Natural killer cell (primary cell): ENCODE measurements at regions not wholly inside any gene's neighbourhood (a gene's known extent, or its start where the extent isn't known, plus 50 kb on each side); places are given as distances from the start of the nearest gene placed in this dataset.
A peak's percentile ranks its signal among the peaks of the same experiment; 100 is the strongest.

Source experiments
- ATAC-seq, 3 donors: fragments of 150-1000 bp in 2 of 3; fragments of 200-7000 bp in 1 of 3; cut with Tn5 transposase; 1 replicate in 1 of 3; 2 replicates in 2 of 3; pipeline ENCODE4 v1.10.0; 2021; ENCODE audit warnings: mild to moderate bottlenecking in 2 of 3, moderate library complexity in 2 of 3
- DNase-seq, 2 donors: peaks; one replicate each; pipeline versions ENCODE4 v3.0.0 to v3.0.0-alpha.2; 2013 to 2021; ENCODE audit warnings: mixed read lengths in 1 of 2
- H3K27ac ChIP-seq: one replicate; pipeline ENCODE4 v1.5.1; 2013; ENCODE audit warnings: mild to moderate bottlenecking, low read length
- H3K27me3 ChIP-seq: one replicate; pipeline ENCODE4 v1.6.1; 2013; ENCODE audit warnings: low read length; ENCODE audit not compliant: control insufficient read depth, insufficient read depth
- H3K36me3 ChIP-seq: one replicate; pipeline ENCODE4 v1.6.1; 2013; ENCODE audit warnings: low read length; ENCODE audit not compliant: control insufficient read depth, insufficient read depth
- H3K4me1 ChIP-seq: one replicate; pipeline ENCODE4 v1.6.1; 2013; ENCODE audit warnings: low read length; ENCODE audit not compliant: control insufficient read depth, insufficient read depth
- H3K4me3 ChIP-seq: one replicate; pipeline ENCODE4 v1.5.1; 2013; ENCODE audit warnings: low read length
- H3K9me3 ChIP-seq: one replicate; pipeline ENCODE4 v1.6.1; 2013; ENCODE audit warnings: low read length; ENCODE audit not compliant: control insufficient read depth, insufficient read depth
- H3K27ac Mint-ChIP-seq, 2 donors: one replicate each; pipeline ENCODE4 v1.8.0; 2022; ENCODE audit warnings: mild to moderate bottlenecking in 2 of 2, mixed read lengths in 2 of 2, moderate library complexity in 1 of 2
- H3K27me3 Mint-ChIP-seq, 2 donors: one replicate each; pipeline ENCODE4 v1.8.0; 2022; ENCODE audit warnings: low read depth in 2 of 2, mixed read lengths in 2 of 2
- H3K36me3 Mint-ChIP-seq: one replicate; pipeline ENCODE4 v1.8.0; 2022; ENCODE audit warnings: mixed read lengths
- H3K4me1 Mint-ChIP-seq, 2 donors: one replicate each; pipeline ENCODE4 v1.8.0; 2022; ENCODE audit warnings: mixed read lengths in 2 of 2
- H3K4me3 Mint-ChIP-seq: one replicate; pipeline ENCODE4 v1.8.0; 2022; ENCODE audit warnings: mild to moderate bottlenecking, moderate library complexity, mixed read lengths
- H3K9me3 Mint-ChIP-seq, 2 donors: one replicate each; pipeline ENCODE4 v1.8.0; 2022; ENCODE audit warnings: mixed read lengths in 2 of 2
- WGBS: methylation state at CpG from one replicate; pipeline ENCODE4 v1.1.7; 2013; ENCODE audit warnings: missing lambda C conversion rate; ENCODE audit not compliant: insufficient coverage; 5-methylcytosine and 5-hydroxymethylcytosine counted together
- intact Hi-C: fragments of 100-400 bp; cut with micrococcal nuclease; formaldehyde crosslinking; loops from one replicate; pipeline ENCODE4 v1.14.2; 2022
- TF ChIP-seq, protein P1 (sequence below): fragments of 200-600 bp; IDR thresholded peaks from one replicate; pipeline ENCODE4 v1.8.0; 2022; ENCODE audit warnings: antibody characterized with exemption

DNA sequence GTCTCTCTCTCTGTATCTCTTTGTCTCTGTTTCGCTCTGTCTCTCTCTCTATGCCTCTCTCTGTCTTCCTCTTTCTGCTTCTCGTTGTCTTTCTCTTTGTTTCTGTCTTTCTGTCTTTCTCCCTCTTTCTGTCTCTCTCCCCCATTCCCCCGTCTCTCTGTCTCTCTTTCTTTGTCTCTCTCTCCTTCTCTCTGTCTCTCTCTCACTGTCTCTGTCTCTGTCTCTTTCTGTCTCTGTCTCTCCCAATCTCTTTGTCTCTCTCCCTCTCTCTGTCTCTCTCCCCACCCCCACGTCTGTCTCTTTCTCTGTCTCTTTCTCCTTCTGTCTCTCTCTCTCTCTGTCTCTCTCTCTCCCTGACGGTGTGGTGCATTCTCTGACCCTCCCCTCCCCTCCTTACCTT, 71.9 kb upstream of the ZNF516 start:
- DNase-seq (no peak), ATAC-seq (no peak)
- Mint-ChIP-seq H3K27me3 (peaks cover 8 to 15% of the 10 kb centered on the region in 2 donors), H3K4me1 (peaks cover 9 to 13% of the 10 kb centered on the region in 2 donors), H3K27ac (no peak overlapping the region), H3K4me3 (no peak overlapping the region), H3K9me3 (no peaks in the 10 kb centered on the region), H3K36me3 (no peaks in the 10 kb centered on the region)
- TF ChIP-seq, protein P1, sequence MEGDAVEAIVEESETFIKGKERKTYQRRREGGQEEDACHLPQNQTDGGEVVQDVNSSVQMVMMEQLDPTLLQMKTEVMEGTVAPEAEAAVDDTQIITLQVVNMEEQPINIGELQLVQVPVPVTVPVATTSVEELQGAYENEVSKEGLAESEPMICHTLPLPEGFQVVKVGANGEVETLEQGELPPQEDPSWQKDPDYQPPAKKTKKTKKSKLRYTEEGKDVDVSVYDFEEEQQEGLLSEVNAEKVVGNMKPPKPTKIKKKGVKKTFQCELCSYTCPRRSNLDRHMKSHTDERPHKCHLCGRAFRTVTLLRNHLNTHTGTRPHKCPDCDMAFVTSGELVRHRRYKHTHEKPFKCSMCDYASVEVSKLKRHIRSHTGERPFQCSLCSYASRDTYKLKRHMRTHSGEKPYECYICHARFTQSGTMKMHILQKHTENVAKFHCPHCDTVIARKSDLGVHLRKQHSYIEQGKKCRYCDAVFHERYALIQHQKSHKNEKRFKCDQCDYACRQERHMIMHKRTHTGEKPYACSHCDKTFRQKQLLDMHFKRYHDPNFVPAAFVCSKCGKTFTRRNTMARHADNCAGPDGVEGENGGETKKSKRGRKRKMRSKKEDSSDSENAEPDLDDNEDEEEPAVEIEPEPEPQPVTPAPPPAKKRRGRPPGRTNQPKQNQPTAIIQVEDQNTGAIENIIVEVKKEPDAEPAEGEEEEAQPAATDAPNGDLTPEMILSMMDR, result no peak
- Histone ChIP-seq H3K9me3 (no peaks in the 10 kb centered on the region), H3K4me1 (peaks cover 6% of the 10 kb centered on the region), H3K4me3 (no peak overlapping the region), H3K36me3 (no peaks in the 10 kb centered on the region), H3K27me3 (no peaks in the 10 kb centered on the region), H3K27ac (no peak overlapping the region)
- WGBS, result 80% methylated on average over 5 of the region's 5 CpGs
- intact Hi-C loops, result loop anchor here (10.0 kb wide), 1 partner anchor 718 kb away; no protein-coding TSS in a partner anchor

DNA sequence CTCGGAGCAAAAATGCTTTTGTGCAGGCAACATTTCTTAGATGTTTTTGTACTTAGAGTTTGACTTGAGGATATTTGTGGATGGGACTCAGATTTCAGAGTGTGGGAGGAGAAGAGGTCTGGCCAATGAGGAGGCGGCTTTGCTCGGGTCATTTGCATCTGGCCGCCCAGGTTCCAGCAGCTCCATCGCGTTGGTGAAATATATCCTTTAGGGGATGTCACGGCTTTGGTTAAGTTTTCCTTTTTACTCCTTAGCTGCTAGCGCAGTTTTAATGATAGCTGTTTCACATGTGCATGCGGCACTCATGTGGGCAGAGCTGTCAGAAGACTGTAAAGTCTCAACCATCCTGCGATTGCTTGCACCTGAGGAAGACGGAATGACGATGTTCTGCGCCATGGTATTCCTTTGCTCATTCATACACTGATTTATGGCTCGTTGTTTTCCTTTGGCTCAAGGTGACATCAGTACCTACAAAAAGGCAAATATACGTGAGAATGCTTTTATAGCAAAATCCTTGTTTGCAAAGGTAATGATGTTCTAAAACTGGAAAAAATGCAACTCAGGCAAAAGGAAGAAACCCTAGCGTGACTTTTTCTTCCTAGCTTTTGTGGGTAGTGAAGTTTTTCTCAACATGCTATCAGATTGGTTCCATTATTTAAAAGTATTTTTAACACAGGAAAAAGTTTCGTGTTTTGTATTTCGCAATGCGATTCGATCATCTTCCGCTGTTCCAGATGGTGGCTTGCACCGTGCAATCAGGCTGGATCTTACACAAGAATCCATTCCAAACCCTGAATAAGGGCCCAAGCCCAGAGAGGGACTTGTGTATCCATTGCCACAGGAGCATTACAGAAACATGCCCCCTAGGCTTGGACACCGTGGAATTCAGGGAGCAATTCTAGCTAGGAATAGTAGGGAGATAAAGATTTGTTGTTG, 70.5 kb upstream of the ZNF516 start:
- ATAC-seq (peak; percentile 36 to 78 (median 59)), DNase-seq (peak in 1 of 2 donors; percentile 5)
- intact Hi-C loops, result loop anchor here (10.0 kb wide), 1 partner anchor 719 kb away; no protein-coding TSS in a partner anchor
- Histone ChIP-seq H3K9me3 (no peaks in the 10 kb centered on the region), H3K27ac (peak overlapping the region; percentile 38), H3K36me3 (no peaks in the 10 kb centered on the region), H3K27me3 (no peaks in the 10 kb centered on the region), H3K4me3 (no peak overlapping the region), H3K4me1 (peaks cover 6% of the 10 kb centered on the region)
- TF ChIP-seq, protein P1, result no peak
- Mint-ChIP-seq H3K27ac (no peak overlapping the region), H3K27me3 (peaks cover 8 to 15% of the 10 kb centered on the region in 2 donors), H3K36me3 (no peaks in the 10 kb centered on the region), H3K9me3 (no peaks in the 10 kb centered on the region), H3K4me3 (peak overlapping the region; percentile 28), H3K4me1 (peaks cover 9 to 13% of the 10 kb centered on the region in 2 donors)
- WGBS, result 35% methylated on average over 23 of the region's 23 CpGs

DNA sequence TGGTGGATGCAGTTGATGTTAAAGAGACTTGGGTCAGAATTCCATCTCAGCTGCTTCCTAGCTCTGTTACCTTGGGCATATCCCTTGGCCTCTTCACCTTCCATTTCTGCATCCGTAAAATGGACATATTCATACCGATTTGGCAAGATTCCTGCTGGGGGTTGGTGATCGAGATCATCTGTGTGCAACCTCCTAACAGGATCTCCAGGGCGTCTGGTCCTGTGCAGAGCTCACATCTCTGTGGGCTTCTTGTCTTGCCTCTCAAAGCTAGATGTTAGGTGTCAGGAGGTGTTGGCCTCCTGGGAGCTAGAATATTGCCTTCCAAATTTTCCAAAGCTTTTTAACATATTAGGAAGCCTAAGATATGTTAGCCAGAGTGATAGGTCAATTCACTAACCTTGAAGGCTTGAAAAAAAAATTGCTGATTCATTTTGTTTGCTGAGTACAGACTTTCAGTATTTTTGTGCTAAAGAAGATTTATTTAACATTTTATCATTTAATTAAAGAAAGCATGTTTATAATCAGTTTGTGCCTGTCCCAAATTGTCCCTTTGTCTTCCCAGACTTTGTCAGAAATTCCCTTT, 69.7 kb upstream of the ZNF516 start:
- no peak overlapping the region for H3K27ac Mint-ChIP-seq
- TF ChIP-seq, protein P1, result no peak
- H3K4me3 ChIP-seq, result no peak overlapping the region
- WGBS, result 80% methylated on average over 4 of the region's 4 CpGs
- intact Hi-C loops, result loop anchor here (10.0 kb wide), 1 partner anchor 720 kb away; no protein-coding TSS in a partner anchor
- peaks cover 6% of the 10 kb centered on the region for H3K4me1 ChIP-seq
- no peaks in the 10 kb centered on the region for H3K9me3 ChIP-seq
- H3K36me3 ChIP-seq, result no peaks in the 10 kb centered on the region
- H3K9me3 Mint-ChIP-seq, result no peaks in the 10 kb centered on the region
- peaks cover 8 to 15% of the 10 kb centered on the region in 2 donors for H3K27me3 Mint-ChIP-seq
- H3K27me3 ChIP-seq, result no peaks in the 10 kb centered on the region
- H3K36me3 Mint-ChIP-seq, result no peaks in the 10 kb centered on the region
- H3K27ac ChIP-seq, result no peak overlapping the region
- H3K4me1 Mint-ChIP-seq, result peaks cover 9 to 13% of the 10 kb centered on the region in 2 donors
- no peak overlapping the region for H3K4me3 Mint-ChIP-seq
- DNase-seq (no peak), ATAC-seq (no peak)
